GM18508 (cell line): ENCODE measurements at regions not wholly inside any gene's neighbourhood (a gene's known extent, or its start where the extent isn't known, plus 50 kb on each side); places are given as distances from the start of the nearest gene placed in this dataset.
"Not testable (repeated sequence)": the region's sequence is repeated elsewhere in the genome, so short reads cannot be mapped to it uniquely, and the experiment has no call there.

Source experiments
- ATAC-seq: cut with Tn5 transposase; IDR thresholded peaks from one replicate; pipeline ENCODE4 v1.9.1; 2021; ENCODE audit warnings: moderate number of reproducible peaks; ENCODE audit not compliant: insufficient read depth, unreplicated experiment

DNA sequence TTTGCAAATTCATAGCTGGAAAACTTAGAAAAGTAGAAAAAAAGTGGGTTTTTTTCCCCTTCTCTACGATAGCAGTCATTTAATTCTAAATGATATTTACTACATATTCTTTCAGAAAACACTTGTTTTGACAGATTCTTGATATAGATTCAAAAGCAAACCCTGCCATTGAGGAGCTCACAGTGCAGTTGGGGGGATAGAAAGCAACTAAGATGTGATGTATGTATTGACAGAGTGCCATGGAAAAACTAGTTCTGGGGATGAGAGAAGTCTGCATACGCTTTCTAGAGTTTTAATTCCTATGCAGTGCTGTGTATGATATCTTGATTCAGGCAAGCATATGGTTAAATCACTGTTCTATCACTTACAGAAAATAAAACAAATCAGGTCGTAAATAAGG lies 436.6 kb upstream of the GHITM start:
- ATAC-seq: no peak

DNA sequence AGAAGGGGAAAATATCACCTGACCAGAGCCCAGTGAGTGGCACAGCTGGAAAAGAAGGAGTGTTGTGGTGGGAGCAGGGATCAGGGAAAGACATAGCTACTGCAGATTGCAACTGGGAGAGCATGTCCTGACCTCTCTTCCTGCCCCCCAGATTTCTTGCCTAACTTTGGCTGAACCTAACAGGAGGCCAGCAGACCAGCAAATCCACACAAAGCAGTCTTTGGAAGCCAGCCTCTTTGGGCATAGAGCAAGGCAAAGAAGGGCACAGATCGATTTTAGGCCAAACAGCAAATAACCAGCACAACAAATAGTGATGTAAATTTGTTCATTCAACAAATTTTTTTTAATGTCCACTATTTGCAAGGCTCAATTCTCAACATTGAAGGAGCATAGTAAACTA lies 433.2 kb upstream of the GHITM start:
- no peak for ATAC-seq

DNA sequence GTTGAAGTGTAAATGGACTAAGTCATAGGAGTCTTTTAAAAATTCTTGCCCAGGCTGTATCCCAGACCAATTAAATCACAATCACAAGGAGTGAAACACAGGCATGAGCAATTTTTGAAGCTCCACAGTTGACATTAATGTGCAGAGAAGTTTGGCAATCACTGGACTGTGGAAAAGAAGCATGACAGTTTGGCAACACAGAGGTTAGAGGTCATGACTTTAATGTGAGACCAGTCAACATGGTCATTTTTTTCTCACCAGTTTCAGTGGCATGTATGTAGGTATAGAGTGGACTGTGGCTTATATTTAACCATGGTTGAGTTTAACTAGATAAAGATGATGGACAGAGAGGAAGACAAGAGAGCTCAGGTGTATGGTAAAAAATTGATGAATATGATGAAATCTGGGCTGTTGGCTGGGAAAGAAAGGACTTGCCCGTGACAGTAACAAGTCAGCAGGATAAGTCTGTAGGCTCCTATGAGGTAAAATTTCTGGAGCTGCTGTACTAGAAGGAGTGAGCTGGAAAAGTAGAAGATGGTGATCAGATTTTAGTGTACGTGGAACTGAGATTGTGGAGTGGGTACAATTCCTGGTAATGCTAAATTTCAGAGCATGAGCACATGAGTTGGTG lies 432.2 kb upstream of the GHITM start:
- no peak for ATAC-seq

DNA sequence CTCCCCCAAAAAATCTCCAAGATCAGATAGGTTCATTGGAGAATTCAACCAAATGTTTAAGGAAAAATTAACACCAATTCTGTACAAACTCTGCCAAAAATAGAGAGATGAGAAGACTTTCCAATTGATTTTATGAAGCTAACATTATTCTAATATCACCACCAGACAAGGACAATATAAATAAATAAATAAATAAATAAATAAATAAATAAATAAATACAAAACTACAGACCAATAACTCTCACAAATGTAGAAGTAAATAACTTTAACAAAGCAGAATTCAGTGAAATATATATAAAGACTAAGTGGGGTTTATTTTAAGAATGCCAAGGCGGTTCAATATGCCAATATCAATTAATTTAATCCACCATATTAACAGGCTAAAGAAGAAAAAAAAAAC lies 425.9 kb upstream of the GHITM start:
- no peak for ATAC-seq

DNA sequence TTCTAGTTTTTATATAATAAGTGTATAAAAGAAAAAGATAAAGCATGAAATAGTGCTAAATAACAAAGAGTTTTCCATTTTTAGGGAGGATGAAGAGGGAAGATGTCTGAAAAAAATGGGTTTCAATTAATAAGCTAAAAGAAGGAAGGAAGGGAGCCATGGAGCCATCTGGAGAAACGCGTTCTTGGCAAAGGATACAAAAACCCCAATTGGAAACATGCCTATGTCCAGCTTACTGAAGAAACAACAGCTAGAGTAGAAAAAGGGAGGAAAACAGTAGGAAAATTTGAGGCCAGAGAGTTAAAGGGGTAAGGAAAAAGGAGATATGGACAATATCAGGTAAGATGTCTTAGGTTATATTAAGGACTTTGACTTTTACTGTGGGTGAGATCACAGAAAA lies 416.2 kb upstream of the GHITM start:
- ATAC-seq: no peak

DNA sequence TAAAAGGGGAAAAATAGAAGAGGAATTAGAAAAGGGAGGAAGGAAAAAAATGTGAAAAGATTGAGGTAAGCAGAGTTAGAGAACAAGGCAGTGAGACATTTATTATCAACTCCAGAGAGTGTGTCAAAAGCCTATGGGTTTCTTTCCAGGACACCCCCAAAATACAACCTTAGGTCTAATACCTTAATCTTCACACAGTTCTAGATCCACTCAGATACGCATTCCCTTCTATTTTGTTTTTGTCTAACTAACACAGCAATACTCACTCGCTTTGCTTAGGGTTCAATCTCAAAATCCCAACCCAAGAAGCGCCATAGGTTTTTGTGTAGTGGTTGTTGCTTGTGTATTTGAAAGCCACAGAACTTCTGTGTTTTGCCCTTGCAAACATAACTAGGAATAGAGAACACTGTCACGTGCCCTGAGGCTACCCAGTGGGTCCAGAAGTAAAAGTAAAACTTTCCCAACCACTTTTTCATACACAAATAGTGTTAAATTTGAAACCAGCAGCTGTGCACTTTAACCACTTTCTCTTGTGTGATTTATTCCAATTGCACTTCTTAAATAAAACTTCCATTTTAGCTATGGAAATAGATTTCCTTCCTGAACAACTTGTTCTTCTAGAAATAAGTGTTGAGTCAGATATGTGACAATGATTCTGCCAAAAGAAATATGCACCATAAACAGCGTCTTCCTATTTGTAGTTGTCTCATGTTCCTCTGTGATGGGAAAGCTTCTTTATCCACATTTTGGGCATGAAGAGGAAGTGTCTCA lies 414.7 kb upstream of the GHITM start:
- peak; percentile 53 for ATAC-seq

DNA sequence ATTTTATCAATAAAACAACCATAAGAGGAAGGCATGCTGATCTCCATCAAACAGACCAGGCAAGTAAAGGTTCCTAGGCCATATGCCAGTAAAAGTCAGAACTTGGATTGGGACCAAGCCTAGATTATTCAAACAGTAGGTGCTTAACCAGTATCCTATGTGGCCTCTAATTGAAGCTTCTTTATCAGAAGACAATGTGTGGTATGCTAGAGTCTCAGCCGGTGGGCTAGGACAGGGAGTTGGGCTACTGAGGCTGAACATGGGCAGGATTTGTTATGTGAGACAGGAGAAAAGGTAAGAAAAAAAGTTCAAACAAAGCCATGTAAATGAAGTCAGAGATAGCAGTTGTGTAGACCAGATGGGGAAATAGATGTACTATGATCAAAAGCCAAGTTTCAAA lies 413.7 kb upstream of the GHITM start:
- no peak for ATAC-seq

DNA sequence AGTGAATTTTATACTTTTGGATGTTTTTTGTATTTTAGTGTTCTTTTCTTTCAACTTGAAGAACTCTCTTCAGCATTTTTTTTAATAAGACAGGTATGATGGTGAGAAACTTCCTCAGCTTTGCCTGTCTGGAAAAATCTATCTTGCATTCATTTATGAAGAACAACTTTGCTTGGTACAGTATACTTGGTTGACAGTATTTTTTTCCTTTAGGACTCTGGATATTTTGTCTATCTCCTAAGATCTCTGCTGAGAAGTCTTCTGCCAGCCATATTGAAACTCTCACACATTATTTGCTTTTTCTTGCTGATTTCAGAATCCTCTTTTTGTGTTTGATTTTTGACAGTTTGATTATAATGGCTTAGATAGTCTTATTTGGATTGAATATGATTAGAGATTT lies 405.0 kb upstream of the GHITM start:
- no peak for ATAC-seq

DNA sequence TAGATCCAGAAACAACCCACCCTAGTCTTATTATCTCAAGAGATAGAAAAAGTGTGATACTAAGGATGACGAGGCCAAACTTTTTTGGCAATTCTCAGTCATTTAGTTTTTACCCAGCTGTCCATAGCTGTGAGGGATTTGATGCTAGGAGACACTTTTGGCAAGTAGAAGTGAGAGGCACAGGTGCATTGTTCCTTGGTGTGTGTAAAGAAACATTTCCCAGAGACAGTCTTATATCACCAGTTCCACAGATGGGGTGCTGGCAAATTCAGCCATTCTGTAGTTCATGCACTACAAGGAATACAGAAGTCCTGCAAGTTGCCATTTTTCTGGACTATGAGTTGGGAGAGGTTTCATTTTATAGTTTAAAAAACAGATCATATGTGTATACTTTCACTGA lies 403.3 kb upstream of the GHITM start:
- no peak for ATAC-seq

DNA sequence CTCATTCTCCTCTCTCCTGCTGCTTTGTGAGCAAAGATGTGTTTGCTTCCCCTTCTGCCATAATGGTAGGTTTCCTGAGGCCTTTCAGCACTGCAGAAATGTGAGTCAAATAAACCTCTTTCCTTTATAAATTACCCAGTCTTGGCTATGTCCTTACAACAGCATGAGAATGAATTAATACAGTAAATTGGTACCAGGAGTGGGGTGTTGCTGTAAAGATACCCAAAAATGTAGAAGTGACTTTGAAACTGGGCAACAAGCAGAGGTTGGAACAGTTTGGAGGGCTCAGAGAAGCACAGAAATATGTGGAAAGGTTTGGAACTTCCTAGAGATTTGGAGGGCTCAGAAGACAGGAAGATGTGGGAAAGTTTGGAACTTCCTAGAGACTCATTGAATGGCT lies 388.7 kb upstream of the GHITM start:
- ATAC-seq: no peak

DNA sequence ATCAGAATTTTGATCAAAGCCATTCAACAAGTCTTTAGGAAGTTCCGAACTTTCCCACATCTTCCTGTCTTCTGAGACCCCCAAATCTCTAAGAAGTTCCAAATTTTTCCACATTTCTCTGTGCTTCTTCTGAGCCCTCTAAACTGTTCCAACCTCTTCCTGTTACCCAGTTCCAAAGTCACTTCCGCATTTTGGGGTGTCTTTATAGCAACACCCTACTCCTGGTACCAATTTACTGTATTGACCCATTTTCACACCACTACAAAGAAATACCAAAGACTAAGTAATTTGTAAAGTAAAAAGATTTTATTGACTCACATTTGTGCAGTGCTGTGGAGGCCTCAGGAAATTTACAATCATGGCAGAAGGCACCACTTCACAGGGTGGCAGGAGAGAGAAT lies 385.8 kb upstream of the GHITM start:
- ATAC-seq: no peak

DNA sequence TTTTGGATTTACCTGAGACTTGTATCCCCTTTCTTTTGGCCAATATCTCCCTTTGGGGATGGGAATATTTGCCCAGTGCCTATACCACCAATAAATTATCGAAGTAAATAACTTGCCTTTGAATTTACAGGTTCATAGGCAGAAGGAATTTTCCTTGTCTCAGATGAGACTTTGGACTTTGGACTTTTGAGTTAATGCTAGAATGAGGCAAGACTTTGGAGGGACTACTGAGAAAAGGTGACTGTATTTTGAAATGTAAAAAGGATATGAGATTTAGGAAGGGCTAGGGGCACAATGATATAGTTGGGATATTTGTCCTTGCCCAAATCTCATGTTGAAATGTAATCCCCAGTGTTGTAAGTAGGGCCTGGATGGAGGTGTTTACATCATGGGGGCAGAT lies 384.5 kb upstream of the GHITM start:
- no peak for ATAC-seq

DNA sequence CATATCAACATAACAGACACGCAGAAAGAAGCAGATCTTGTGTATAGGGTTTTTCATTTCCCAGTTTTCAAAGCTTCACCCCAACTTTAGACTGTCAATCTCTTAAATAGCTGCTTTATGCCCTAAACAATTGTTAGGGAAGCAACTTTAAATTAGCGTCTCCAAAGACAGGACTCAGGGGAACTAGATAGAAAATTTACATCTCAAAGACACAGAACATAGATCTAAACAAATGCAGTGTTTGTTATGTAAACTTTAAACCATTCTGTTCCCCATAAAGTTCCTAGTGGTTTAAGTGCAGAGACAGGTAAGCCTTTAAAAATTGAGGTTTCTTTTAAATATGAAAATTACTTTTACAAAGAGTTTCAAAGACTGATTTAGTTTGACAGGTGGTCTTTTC lies 379.2 kb upstream of the GHITM start:
- ATAC-seq: no peak

DNA sequence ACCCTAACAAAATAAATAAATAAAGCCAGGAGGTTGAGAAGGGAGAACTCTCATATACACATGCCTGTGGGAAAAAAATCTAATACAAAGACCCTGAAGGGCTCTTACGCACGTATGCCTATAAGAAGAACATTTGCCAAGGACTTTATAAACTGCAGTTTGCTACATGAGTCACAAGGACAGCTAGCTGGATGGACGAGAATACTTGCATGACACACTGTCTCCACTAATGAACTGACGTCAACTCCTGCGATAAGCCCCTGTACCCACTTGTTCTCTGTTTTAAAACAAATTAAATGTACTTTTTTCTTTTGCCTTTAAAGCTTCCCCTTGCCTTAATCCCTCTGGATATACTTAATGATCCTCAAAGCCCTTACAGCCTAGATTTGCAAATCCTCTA lies 374.6 kb upstream of the GHITM start:
- ATAC-seq: no peak

DNA sequence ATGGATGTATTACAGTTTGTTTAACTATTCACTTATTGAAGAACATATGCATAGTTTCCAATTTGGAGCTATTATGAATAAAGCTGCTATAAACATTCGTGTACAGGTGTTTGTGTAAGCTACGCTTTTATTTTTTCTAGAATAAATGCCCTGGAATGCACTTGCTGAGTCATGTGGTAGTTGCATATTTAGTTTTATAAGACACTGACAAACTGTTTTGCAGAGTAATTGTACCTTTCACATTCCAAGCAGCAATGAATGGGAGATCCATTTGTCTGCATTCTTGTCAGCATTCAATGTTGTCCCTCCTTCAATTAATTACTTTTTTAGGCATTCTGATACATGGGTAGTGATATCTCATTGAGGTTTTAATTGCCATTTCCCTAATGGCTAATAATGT lies 373.6 kb upstream of the GHITM start:
- ATAC-seq: no peak

DNA sequence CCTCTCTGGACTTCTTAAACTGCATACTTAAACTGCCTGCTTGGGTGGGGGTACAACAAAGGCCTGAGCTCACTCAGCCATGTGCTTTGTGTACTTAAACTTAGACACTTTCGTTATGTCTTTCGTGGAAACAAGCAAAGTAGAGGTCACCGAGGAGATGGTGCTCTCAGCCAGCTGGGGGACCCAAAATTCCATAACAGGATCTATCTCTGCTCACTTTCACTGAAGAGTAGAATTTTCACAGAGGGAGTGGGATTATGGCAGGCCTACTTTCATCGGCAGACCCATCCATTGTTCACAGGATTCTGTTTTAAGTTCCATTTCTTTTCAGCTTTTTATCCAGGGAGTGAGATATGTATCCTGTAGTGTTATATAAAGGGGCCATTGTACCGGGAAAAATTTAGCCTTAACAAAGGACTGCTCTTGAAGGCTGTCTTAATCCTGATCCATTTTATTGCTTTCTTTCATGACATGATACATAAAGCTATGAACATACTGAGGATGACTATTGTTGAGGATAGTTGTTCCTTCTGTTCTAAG lies 370.0 kb upstream of the GHITM start:
- ATAC-seq: no peak

DNA sequence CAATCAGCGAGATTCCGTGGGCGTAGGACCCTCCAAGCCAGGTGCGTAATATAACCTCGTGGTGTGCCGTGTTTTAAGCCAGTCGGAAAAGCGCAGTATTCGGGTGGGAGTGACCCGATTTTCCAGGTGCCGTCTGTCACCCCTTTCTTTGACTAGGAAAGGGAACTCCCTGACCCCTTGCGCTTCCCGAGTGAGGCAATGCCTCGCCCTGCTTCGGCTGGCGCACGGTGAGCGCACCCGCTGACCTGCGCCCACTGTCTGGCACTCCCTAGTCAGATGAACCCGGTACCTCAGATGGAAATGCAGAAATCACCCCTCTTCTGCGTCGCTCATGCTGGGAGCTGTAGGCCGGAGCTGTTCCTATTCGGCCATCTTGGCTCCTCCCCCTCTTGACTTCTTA lies 352.6 kb upstream of the GHITM start:
- not testable (repeated sequence) for ATAC-seq

DNA sequence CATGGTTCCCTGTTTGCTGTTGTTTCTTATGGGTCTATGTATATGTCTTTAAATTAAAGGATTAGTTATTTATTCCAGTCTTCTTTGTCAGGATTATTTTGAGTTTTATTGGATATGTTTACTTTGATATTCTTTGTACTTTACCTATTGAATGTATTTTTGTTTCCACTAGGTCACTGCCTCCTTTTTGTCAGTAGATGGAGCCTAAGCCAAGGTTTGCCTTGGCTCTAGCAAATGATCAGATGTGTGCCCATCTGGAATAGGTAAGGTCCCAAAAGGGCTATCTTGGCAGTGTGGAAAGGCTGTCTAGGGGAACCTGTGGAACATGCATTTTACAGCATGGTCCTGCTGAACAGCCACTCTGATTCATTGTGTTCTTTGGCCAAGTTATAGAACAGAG lies 337.3 kb upstream of the GHITM start:
- ATAC-seq: no peak

DNA sequence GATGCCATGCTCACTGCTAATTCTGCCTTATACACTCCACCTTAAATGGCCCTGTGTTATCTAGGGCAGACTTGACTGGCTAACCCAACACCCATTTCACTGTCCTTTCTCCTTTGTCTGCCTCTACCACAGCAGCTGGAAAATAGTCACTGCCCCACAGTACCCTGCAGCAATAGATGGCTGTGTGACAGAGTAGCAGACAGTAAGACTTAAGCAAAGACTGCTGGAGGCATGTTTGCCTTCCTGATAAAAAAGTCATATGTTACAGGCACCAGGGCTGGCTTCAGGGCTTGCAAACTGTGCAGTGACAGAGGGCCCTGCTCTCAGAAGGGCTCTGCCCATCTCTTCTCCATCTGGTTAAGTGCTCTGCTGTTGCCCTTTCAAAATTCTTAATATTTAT lies 332.6 kb upstream of the GHITM start:
- ATAC-seq: no peak

DNA sequence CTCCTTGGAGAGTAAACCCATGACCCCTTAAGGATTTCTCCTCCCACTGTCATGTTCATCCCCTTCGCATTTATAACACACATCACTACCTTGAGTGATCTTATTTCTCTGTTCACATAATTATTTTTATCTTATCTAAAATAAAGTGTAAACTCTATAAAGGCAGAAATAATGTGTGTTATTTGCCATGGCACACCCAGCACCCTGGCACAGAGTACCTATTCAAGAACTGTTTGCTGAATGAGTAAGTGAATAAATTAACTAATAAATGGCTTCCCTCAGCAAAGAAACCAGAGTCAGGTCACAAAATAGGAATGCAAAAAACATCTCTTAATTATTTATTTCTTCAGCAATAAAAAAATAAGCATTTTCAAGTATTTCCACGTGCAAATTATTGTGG lies 330.3 kb upstream of the GHITM start:
- no peak for ATAC-seq

DNA sequence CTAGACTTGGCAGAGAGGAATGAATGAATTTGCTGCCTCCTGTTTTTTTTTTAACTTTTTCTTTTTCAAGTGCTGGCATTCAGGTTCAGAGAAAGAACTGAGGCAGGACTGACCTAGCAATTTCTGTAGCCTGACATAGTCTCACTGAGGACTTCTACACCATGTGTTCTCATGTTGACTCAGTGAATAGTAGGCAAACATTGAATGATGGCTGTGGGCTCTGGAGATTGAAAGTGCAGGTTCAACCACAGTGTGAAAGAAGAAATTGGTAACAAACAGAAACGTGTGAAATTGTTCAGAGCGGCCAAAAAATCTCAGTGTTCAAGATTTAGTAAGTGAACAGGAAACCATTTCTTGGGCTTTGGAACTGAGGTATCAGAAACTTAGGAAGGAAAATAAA lies 322.4 kb upstream of the GHITM start:
- ATAC-seq: no peak

DNA sequence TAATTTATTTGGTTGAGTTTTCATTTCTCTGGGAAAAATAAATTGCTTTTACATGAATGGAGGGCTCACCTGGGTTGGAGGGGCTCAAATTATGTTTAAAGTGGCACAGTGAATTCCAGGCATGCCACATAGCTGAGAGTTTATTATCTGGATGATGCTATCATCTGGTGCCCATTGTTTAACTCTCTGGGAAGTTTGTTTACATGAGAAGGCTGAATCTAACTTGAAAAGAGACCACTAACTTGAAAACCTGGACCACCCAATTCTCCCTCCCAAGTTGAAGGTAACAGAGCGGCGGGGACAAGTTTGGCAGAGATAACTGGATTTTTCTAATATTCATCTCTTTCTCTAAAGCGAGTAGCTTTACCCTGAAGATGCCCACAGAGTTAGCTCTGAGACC lies 321.5 kb upstream of the GHITM start:
- ATAC-seq: no peak
